ENCODE measurements at regions not wholly inside any gene's neighbourhood (a gene's known extent, or its start where the extent isn't known, plus 50 kb on each side); places are given as distances from the start of the nearest gene placed in this dataset.

GRCh38 chr13:30856005-30856790 is 49.9 kb upstream of the MEDAG start:
- TF ChIP-seq POLR2AphosphoS5 (IDR thresholded peaks at IDR 0.05) = no peak
- no peak for TF ChIP-seq CTCF (IDR thresholded peaks at IDR 0.05)
- TF ChIP-seq POLR2A (IDR thresholded peaks at IDR 0.05) = no peak
- no peak overlapping the region for H3K27ac ChIP-seq
- no peak overlapping the region for H3K4me3 ChIP-seq
- WGBS, 2 donors = 78 to 82% methylated on average over 9 of the region's 9 CpGs
- intact Hi-C loops (cut with DNase I) = no loop called here
- peaks cover 0 to 9% (median 7%) of the 10 kb centered on the region in 4 donors for H3K4me1 ChIP-seq
- no peaks in the 10 kb centered on the region for H3K36me3 ChIP-seq
- H3K27me3 ChIP-seq = no peaks in the 10 kb centered on the region
- no peak for DNase-seq
- no peaks in the 10 kb centered on the region for H3K9me3 ChIP-seq

All from sigmoid colon (tissue), 6 donors.